ENCODE measurements at regions not wholly inside any gene's neighbourhood (a gene's known extent, or its start where the extent isn't known, plus 50 kb on each side); places are given as distances from the start of the nearest gene placed in this dataset.

GRCh38 chr4:64889906-64890610 is 480.8 kb upstream of the TECRL start:
- DNase-seq (ENCODE audit: extremely low read depth, insufficient read length): no peak
- Histone ChIP-seq H3K4me3 (replicated peaks; ENCODE audit: low read depth, low read length) (no peak overlapping the region), H3K27me3 (replicated peaks; ENCODE audit: control insufficient read depth, insufficient read depth, low read length) (no peaks in the 10 kb centered on the region), H3K36me3 (ENCODE audit: control insufficient read depth, insufficient read depth, low read length) (no peaks in the 10 kb centered on the region)
- TF ChIP-seq CTCF (IDR thresholded peaks at IDR 0.05; ENCODE audit: insufficient read depth, low read length, poor library complexity, severe bottlenecking): no peak

GRCh38 chr4:64883087-64883807 is 474.0 kb upstream of the TECRL start:
- Histone ChIP-seq H3K36me3 (ENCODE audit: control insufficient read depth, insufficient read depth, low read length) (no peaks in the 10 kb centered on the region), H3K4me3 (replicated peaks; ENCODE audit: low read depth, low read length) (no peak overlapping the region), H3K27me3 (replicated peaks; ENCODE audit: control insufficient read depth, insufficient read depth, low read length) (no peaks in the 10 kb centered on the region)
- no peak for TF ChIP-seq CTCF (IDR thresholded peaks at IDR 0.05; ENCODE audit: insufficient read depth, low read length, poor library complexity, severe bottlenecking)
- no peak for DNase-seq (ENCODE audit: extremely low read depth, insufficient read length)

- no peak for DNase-seq (ENCODE audit: extremely low read depth, insufficient read length)
- H3K36me3 ChIP-seq (ENCODE audit: control insufficient read depth, insufficient read depth, low read length): no peaks in the 10 kb centered on the region
- no peak for TF ChIP-seq CTCF (IDR thresholded peaks at IDR 0.05; ENCODE audit: insufficient read depth, low read length, poor library complexity, severe bottlenecking)
- H3K4me3 ChIP-seq (replicated peaks; ENCODE audit: low read depth, low read length): no peak overlapping the region
- H3K27me3 ChIP-seq (replicated peaks; ENCODE audit: control insufficient read depth, insufficient read depth, low read length): no peaks in the 10 kb centered on the region
Measured at GRCh38 chr4:64882311-64883086, 473.2 kb upstream of the TECRL start.

GRCh38 chr4:64880557-64880956 is 471.3 kb upstream of the TECRL start:
- no peaks in the 10 kb centered on the region for H3K36me3 ChIP-seq (ENCODE audit: control insufficient read depth, insufficient read depth, low read length)
- H3K27me3 ChIP-seq (replicated peaks; ENCODE audit: control insufficient read depth, insufficient read depth, low read length): no peaks in the 10 kb centered on the region
- H3K4me3 ChIP-seq (replicated peaks; ENCODE audit: low read depth, low read length): no peak overlapping the region
- no peak for DNase-seq (ENCODE audit: extremely low read depth, insufficient read length)
- no peak for TF ChIP-seq CTCF (IDR thresholded peaks at IDR 0.05; ENCODE audit: insufficient read depth, low read length, poor library complexity, severe bottlenecking)

- H3K36me3 ChIP-seq (ENCODE audit: control insufficient read depth, insufficient read depth, low read length): no peaks in the 10 kb centered on the region
- TF ChIP-seq CTCF (IDR thresholded peaks at IDR 0.05; ENCODE audit: insufficient read depth, low read length, poor library complexity, severe bottlenecking): no peak
- no peak for DNase-seq (ENCODE audit: extremely low read depth, insufficient read length)
- no peaks in the 10 kb centered on the region for H3K27me3 ChIP-seq (replicated peaks; ENCODE audit: control insufficient read depth, insufficient read depth, low read length)
- no peak overlapping the region for H3K4me3 ChIP-seq (replicated peaks; ENCODE audit: low read depth, low read length)
Measured at GRCh38 chr4:64876021-64876420, 466.8 kb upstream of the TECRL start.
